ENCODE measurements at regions not wholly inside any gene's neighbourhood (a gene's known extent, or its start where the extent isn't known, plus 50 kb on each side); places are given as distances from the start of the nearest gene placed in this dataset.
A peak's percentile ranks its signal among the peaks of the same experiment; 100 is the strongest.

GRCh38 chr14:97916669-97917568, 1119.7 kb downstream of the VRK1 start:
- no peak for DNase-seq

GRCh38 chr14:97920201-97920600, 1123.0 kb downstream of the VRK1 start:
- no peak for DNase-seq

GRCh38 chr14:97921296-97921695, 1124.1 kb downstream of the VRK1 start:
- DNase-seq = peak; percentile 22

GRCh38 chr14:97924922-97925613, 1127.9 kb downstream of the VRK1 start:
- DNase-seq = no peak

GRCh38 chr14:97930166-97930565, 1133.0 kb downstream of the VRK1 start:
- no peak for DNase-seq

GRCh38 chr14:97931273-97931672, 1134.1 kb downstream of the VRK1 start:
- no peak for DNase-seq

- DNase-seq = no peak
Measured at GRCh38 chr14:97942921-97943320, 1145.7 kb downstream of the VRK1 start.

GRCh38 chr14:97943619-97944018, 1146.4 kb downstream of the VRK1 start:
- DNase-seq = no peak

GRCh38 chr14:97944380-97944779, 1147.2 kb downstream of the VRK1 start:
- no peak for DNase-seq

GRCh38 chr14:97945631-97946030, 1148.4 kb downstream of the VRK1 start:
- DNase-seq = no peak

GRCh38 chr14:97946240-97946639, 1149.1 kb downstream of the VRK1 start:
- DNase-seq = no peak

GRCh38 chr14:97946641-97947040, 1149.5 kb downstream of the VRK1 start:
- DNase-seq = no peak

- DNase-seq = no peak
Measured at GRCh38 chr14:97948841-97949240, 1151.7 kb downstream of the VRK1 start.

- DNase-seq = no peak
Measured at GRCh38 chr14:97956581-97957340, 1159.6 kb downstream of the VRK1 start.

GRCh38 chr14:97959251-97959650, 1162.1 kb downstream of the VRK1 start:
- no peak for DNase-seq

- DNase-seq = no peak
Measured at GRCh38 chr14:97960436-97960835, 1163.3 kb downstream of the VRK1 start.

GRCh38 chr14:97970222-97970621, 1173.0 kb downstream of the VRK1 start:
- no peak for DNase-seq

GRCh38 chr14:97975216-97975615, 1178.0 kb downstream of the VRK1 start:
- DNase-seq = no peak

GRCh38 chr14:97975962-97976361, 1178.8 kb downstream of the VRK1 start:
- DNase-seq = no peak

GRCh38 chr14:97976861-97977260, 1179.7 kb downstream of the VRK1 start:
- no peak for DNase-seq

GRCh38 chr14:97977651-97978261, 1180.6 kb downstream of the VRK1 start:
- no peak for DNase-seq

- DNase-seq = peak; percentile 42
Measured at GRCh38 chr14:97978341-97978740, 1181.2 kb downstream of the VRK1 start.

- DNase-seq = no peak
Measured at GRCh38 chr14:97993508-97994019, 1196.4 kb downstream of the VRK1 start.
